SK-N-SH treated with all-trans-retinoic acid at 6 μM for 48 hours (cell line): ENCODE measurements at regions not wholly inside any gene's neighbourhood (a gene's known extent, or its start where the extent isn't known, plus 50 kb on each side); places are given as distances from the start of the nearest gene placed in this dataset.

Experiments used
- ATAC-seq: fragments of 200-7000 bp; cut with Tn5 transposase; 3 replicates; pipeline ENCODE4 v1.9.1; 2020; ENCODE audit warnings: mild to moderate bottlenecking, moderate library complexity
- ARNTL ChIP-seq: fragments of 450-650 bp; formaldehyde crosslinking; IDR thresholded peaks from 2 replicates; pipeline ENCODE4 v1.5.0; 2020; ENCODE audit warnings: low read depth, mild to moderate bottlenecking, moderate library complexity, borderline replicate concordance
- BACH2 ChIP-seq: fragments of 250-450 bp; sonication (Bioruptor Pico); IDR thresholded peaks from 2 replicates; pipeline ENCODE4 v1.9.0; 2021; ENCODE audit warnings: mild to moderate bottlenecking, borderline replicate concordance
- CREB5 ChIP-seq: fragments of 250-450 bp; sonication (Bioruptor Pico); IDR thresholded peaks from 2 replicates; pipeline ENCODE4 v1.5.1; 2020; ENCODE audit warnings: low read depth, mild to moderate bottlenecking, moderate library complexity
- CSDC2 ChIP-seq: fragments of 250-450 bp; sonication (Bioruptor Pico); IDR thresholded peaks from 2 replicates; pipeline ENCODE4 v1.5.0; 2020; ENCODE audit warnings: mild to moderate bottlenecking, moderate library complexity
- CSRNP3 ChIP-seq: fragments of 250-450 bp; sonication (Bioruptor Pico); IDR thresholded peaks from 2 replicates; pipeline ENCODE4 v1.5.1; 2021; ENCODE audit warnings: mild to moderate bottlenecking, moderate library complexity
- GLIS3 ChIP-seq: fragments of 250-450 bp; sonication (Bioruptor Pico); IDR thresholded peaks from 2 replicates; pipeline ENCODE4 v1.5.0; 2020; ENCODE audit warnings: mild to moderate bottlenecking, moderate library complexity
- OSR1 ChIP-seq: fragments of 250-450 bp; sonication (Bioruptor Pico); IDR thresholded peaks from 2 replicates; pipeline ENCODE4 v1.8.0; 2022; ENCODE audit warnings: moderate library complexity, mild to moderate bottlenecking, inconsistent platforms
- PATZ1 ChIP-seq: fragments of 250-450 bp; sonication (Bioruptor Pico); IDR thresholded peaks from 2 replicates; pipeline ENCODE4 v1.8.0; 2020; ENCODE audit warnings: mild to moderate bottlenecking, moderate library complexity, borderline replicate concordance
- POU6F1 ChIP-seq: fragments of 250-450 bp; sonication (Bioruptor Pico); IDR thresholded peaks from 2 replicates; pipeline ENCODE4 v1.8.0; 2021; ENCODE audit warnings: low read depth, mild to moderate bottlenecking, moderate library complexity, borderline replicate concordance
- PPARA ChIP-seq: fragments of 250-450 bp; sonication (Bioruptor Pico); IDR thresholded peaks from 2 replicates; pipeline ENCODE4 v1.5.0; 2020; ENCODE audit warnings: mild to moderate bottlenecking, borderline replicate concordance
- RARB ChIP-seq: fragments of 250-450 bp; sonication (Bioruptor Pico); IDR thresholded peaks from 2 replicates; pipeline ENCODE4 v1.8.0; 2021; ENCODE audit warnings: mild to moderate bottlenecking, moderate library complexity
- SNAI2 ChIP-seq: fragments of 250-450 bp; sonication (Bioruptor Pico); IDR thresholded peaks from 2 replicates; pipeline ENCODE4 v1.5.0; 2020; ENCODE audit warnings: mild to moderate bottlenecking, moderate library complexity
- TCF4 ChIP-seq: fragments of 250-450 bp; sonication (Bioruptor Pico); IDR thresholded peaks from 2 replicates; pipeline ENCODE4 v1.8.0; 2021; ENCODE audit warnings: mild to moderate bottlenecking, moderate library complexity, borderline replicate concordance
- TOX ChIP-seq: fragments of 250-450 bp; sonication (Bioruptor Pico); IDR thresholded peaks from 2 replicates; pipeline ENCODE4 v1.8.0; 2021; ENCODE audit warnings: mild to moderate bottlenecking, moderate library complexity, borderline replicate concordance
- TSHZ2 ChIP-seq: fragments of 250-450 bp; sonication (Bioruptor Pico); IDR thresholded peaks from 2 replicates; pipeline ENCODE4 v1.5.0; 2020; ENCODE audit warnings: mild to moderate bottlenecking, moderate library complexity
- ZC3H10 ChIP-seq: fragments of 250-450 bp; sonication (Bioruptor Pico); IDR thresholded peaks from 2 replicates; pipeline ENCODE4 v1.5.1; 2021; ENCODE audit warnings: mild to moderate bottlenecking, moderate library complexity
- ZFP3 ChIP-seq: fragments of 250-450 bp; sonication (Bioruptor Pico); IDR thresholded peaks from 2 replicates; pipeline ENCODE4 v1.5.0; 2020; ENCODE audit warnings: mild to moderate bottlenecking, moderate library complexity
- ZFP30 ChIP-seq: fragments of 450-650 bp; formaldehyde crosslinking; IDR thresholded peaks from 2 replicates; pipeline ENCODE4 v1.5.0; 2022; ENCODE audit warnings: mild to moderate bottlenecking, moderate library complexity
- ZNF565 ChIP-seq: fragments of 450-650 bp; formaldehyde crosslinking; conservative IDR thresholded peaks from 2 replicates; pipeline ENCODE4 v1.5.0; 2020; ENCODE audit warnings: low read depth, mild to moderate bottlenecking, moderate library complexity
- ZNF70 ChIP-seq: fragments of 450-650 bp; formaldehyde crosslinking; IDR thresholded peaks from 2 replicates; pipeline ENCODE4 v1.5.0; 2020; ENCODE audit warnings: mild to moderate bottlenecking, moderate library complexity

GRCh38 chr2:156181208-156181607 lies 151.3 kb downstream of the NR4A2 start:
- TF ChIP-seq ARNTL (no peak), TCF4 (CRISPR knock-in tag) (no peak), GLIS3 (no peak), TSHZ2 (no peak), BACH2 (CRISPR knock-in tag) (no peak), CSRNP3 (no peak), ZFP30 (CRISPR knock-in tag) (no peak), PATZ1 (CRISPR knock-in tag) (no peak), OSR1 (no peak), ZNF565 (CRISPR knock-in tag) (no peak), RARB (CRISPR knock-in tag) (no peak), SNAI2 (CRISPR knock-in tag) (no peak), ZFP3 (CRISPR knock-in tag) (no peak), CSDC2 (CRISPR knock-in tag) (no peak), PPARA (no peak), ZC3H10 (CRISPR knock-in tag) (no peak)
- ATAC-seq, result no peak

- TF ChIP-seq ZNF70 (CRISPR knock-in tag) (no peak), TOX (CRISPR knock-in tag) (no peak), CREB5 (no peak), CSRNP3 (no peak), OSR1 (no peak), POU6F1 (CRISPR knock-in tag) (no peak), TCF4 (CRISPR knock-in tag) (no peak), ARNTL (no peak), SNAI2 (CRISPR knock-in tag) (no peak), ZC3H10 (CRISPR knock-in tag) (no peak), GLIS3 (no peak), RARB (CRISPR knock-in tag) (no peak), CSDC2 (CRISPR knock-in tag) (no peak), PATZ1 (CRISPR knock-in tag) (no peak)
- ATAC-seq, result no peak
Measured at GRCh38 chr2:156177654-156178053, 154.9 kb downstream of the NR4A2 start.
